Stomach smooth muscle (tissue), 2 donors: ENCODE measurements at regions not wholly inside any gene's neighbourhood (a gene's known extent, or its start where the extent isn't known, plus 50 kb on each side); places are given as distances from the start of the nearest gene placed in this dataset.

Experiments used
- H3K27ac ChIP-seq: one replicate; pipeline ENCODE4 v1.7.0; 2013; ENCODE audit warnings: mild to moderate bottlenecking, low read length, inconsistent platforms
- H3K27me3 ChIP-seq, 2 donors: one replicate each; pipeline ENCODE4 v1.7.0; 2013; ENCODE audit warnings: low read length in 2 of 2; ENCODE audit not compliant: insufficient read depth in 2 of 2, control insufficient read depth in 1 of 2
- H3K36me3 ChIP-seq, 2 donors: one replicate each; pipeline ENCODE4 v1.7.0; 2013; ENCODE audit warnings: low read length in 2 of 2; ENCODE audit not compliant: control insufficient read depth in 2 of 2, insufficient read depth in 2 of 2
- H3K4me1 ChIP-seq: one replicate; pipeline ENCODE4 v1.7.0; 2013; ENCODE audit warnings: low read length; ENCODE audit not compliant: control insufficient read depth, insufficient read depth
- H3K4me3 ChIP-seq, 2 donors: one replicate each; pipeline ENCODE4 v1.7.0; 2013; ENCODE audit warnings: low read length in 2 of 2
- H3K9ac ChIP-seq, 2 donors: one replicate each; pipeline ENCODE4 v1.7.0; 2013; ENCODE audit warnings: low read length in 2 of 2, mild to moderate bottlenecking in 1 of 2
- H3K9me3 ChIP-seq, 2 donors: one replicate each; pipeline ENCODE4 v1.7.0; 2013; ENCODE audit warnings: low read length in 2 of 2; ENCODE audit not compliant: control insufficient read depth in 2 of 2
- donor health status: healthy.
- donor health status: Pancreatic carcinoma.

DNA sequence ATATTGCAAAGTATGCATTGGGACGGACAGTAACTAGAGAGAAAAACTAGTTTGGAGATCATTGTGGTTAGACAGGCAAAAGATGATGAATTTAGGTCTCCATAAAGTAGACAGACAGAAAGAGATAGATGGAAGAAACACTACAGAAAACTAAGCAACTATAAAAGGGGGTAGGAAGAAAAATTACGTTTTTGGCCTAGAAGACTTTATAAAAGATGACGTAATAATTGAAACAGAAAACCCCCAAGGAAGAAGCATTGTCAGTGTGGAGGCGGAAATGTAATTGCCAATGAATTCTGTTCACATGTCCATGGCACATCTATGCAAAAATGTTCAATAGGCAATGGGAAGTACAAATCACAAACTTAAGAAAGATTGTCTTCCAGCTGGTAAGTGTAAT lies 1211.5 kb upstream of the ZEB2 start:
- no peak overlapping the region for H3K9ac ChIP-seq
- H3K27me3 ChIP-seq: no peaks in the 10 kb centered on the region
- H3K4me3 ChIP-seq: no peak overlapping the region
- no peaks in the 10 kb centered on the region for H3K36me3 ChIP-seq
- H3K27ac ChIP-seq: no peak overlapping the region
- H3K9me3 ChIP-seq: no peaks in the 10 kb centered on the region
- H3K4me1 ChIP-seq: no peaks in the 10 kb centered on the region

GRCh38 chr2:145729993-145730770 lies 1210.3 kb upstream of the ZEB2 start:
- no peaks in the 10 kb centered on the region for H3K9me3 ChIP-seq
- H3K9ac ChIP-seq: no peak overlapping the region
- H3K4me3 ChIP-seq: no peak overlapping the region
- no peaks in the 10 kb centered on the region for H3K27me3 ChIP-seq
- no peaks in the 10 kb centered on the region for H3K4me1 ChIP-seq
- no peak overlapping the region for H3K27ac ChIP-seq
- H3K36me3 ChIP-seq: no peaks in the 10 kb centered on the region

- no peaks in the 10 kb centered on the region for H3K4me1 ChIP-seq
- no peaks in the 10 kb centered on the region for H3K27me3 ChIP-seq
- H3K9me3 ChIP-seq: no peaks in the 10 kb centered on the region
- no peak overlapping the region for H3K27ac ChIP-seq
- no peak overlapping the region for H3K4me3 ChIP-seq
- H3K36me3 ChIP-seq: no peaks in the 10 kb centered on the region
- H3K9ac ChIP-seq: no peak overlapping the region
Measured at GRCh38 chr2:145729481-145729880, 1209.6 kb upstream of the ZEB2 start.

DNA sequence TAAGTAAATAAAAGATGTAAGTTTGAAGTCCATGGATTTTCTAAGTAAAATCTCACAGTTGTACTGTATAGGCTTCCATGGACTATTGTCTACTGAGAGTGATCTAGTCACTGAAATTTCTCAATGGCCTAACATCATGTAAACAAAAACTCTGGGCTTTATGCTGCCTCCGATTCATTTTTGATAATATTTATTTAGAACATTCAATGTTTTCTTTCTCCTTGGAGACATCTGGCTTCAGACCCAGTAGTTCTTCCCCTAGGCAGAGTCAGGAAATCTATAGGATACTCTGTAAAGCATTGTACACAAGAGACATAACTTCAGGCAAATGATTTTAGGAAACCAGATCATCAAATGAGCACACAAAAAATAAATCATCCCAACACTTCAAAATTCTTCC lies 1208.6 kb upstream of the ZEB2 start:
- no peaks in the 10 kb centered on the region for H3K27me3 ChIP-seq
- no peak overlapping the region for H3K27ac ChIP-seq
- no peaks in the 10 kb centered on the region for H3K4me1 ChIP-seq
- H3K36me3 ChIP-seq: no peaks in the 10 kb centered on the region
- no peak overlapping the region for H3K9ac ChIP-seq
- no peaks in the 10 kb centered on the region for H3K9me3 ChIP-seq
- H3K4me3 ChIP-seq: no peak overlapping the region

GRCh38 chr2:145725876-145726275 lies 1206.0 kb upstream of the ZEB2 start:
- Histone ChIP-seq H3K36me3 (no peaks in the 10 kb centered on the region), H3K27me3 (no peaks in the 10 kb centered on the region), H3K4me3 (no peak overlapping the region), H3K27ac (no peak overlapping the region), H3K9ac (no peak overlapping the region), H3K4me1 (no peaks in the 10 kb centered on the region), H3K9me3 (no peaks in the 10 kb centered on the region)

DNA sequence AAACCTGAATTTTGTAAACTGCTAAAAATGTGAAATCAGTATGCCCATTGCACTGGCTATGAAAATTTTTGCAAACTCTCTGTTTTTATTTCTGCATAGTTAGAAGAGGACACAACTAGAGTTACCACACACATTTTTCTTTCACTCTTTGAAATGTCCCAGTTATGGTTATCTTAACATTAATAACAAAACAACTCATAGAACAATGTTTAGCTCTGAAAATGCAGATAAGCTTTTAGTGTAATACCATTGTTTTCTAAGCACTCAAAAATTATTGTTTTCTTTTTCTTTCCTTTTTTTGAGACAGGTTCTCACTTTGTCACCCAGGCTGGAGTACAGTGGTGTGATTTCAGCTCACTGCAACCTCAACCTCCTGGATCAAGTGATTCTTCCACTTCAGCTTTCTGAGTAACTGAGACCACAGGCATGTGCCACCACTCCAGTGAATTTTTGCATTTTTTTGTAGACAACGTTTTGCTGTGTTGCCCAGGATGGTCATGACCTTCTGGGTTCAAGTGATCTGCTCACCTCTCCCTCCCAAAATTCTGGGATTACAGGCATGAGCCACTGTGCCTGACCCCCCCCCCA lies 1204.5 kb upstream of the ZEB2 start:
- Histone ChIP-seq H3K9ac (no peak overlapping the region), H3K36me3 (no peaks in the 10 kb centered on the region), H3K4me3 (no peak overlapping the region), H3K27ac (no peak overlapping the region), H3K9me3 (no peaks in the 10 kb centered on the region), H3K27me3 (no peaks in the 10 kb centered on the region), H3K4me1 (no peaks in the 10 kb centered on the region)

DNA sequence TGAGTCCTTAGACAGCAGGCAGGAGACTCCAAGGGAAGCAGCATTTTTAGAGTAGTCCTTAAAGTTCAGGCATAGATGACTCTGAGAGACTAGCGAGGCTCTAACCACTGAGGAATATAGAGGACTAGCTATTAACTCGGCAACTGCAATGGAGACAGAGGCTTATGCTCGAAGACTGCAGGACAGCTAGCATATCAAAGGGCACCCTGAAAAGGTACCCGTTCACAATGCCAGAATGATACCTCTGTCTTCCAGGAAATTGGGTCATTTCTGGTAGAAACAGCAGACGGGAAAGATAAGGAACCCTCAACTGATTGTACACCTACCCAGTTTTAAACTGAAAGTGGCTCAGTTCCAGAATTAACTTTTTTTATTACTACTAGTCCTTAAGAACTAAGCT lies 1204.0 kb upstream of the ZEB2 start:
- H3K27ac ChIP-seq: no peak overlapping the region
- no peaks in the 10 kb centered on the region for H3K36me3 ChIP-seq
- H3K27me3 ChIP-seq: no peaks in the 10 kb centered on the region
- no peak overlapping the region for H3K9ac ChIP-seq
- no peaks in the 10 kb centered on the region for H3K4me1 ChIP-seq
- no peaks in the 10 kb centered on the region for H3K9me3 ChIP-seq
- H3K4me3 ChIP-seq: no peak overlapping the region

GRCh38 chr2:145721681-145722080 lies 1201.8 kb upstream of the ZEB2 start:
- H3K36me3 ChIP-seq: no peaks in the 10 kb centered on the region
- H3K9me3 ChIP-seq: no peaks in the 10 kb centered on the region
- no peaks in the 10 kb centered on the region for H3K4me1 ChIP-seq
- no peak overlapping the region for H3K4me3 ChIP-seq
- no peaks in the 10 kb centered on the region for H3K27me3 ChIP-seq
- no peak overlapping the region for H3K9ac ChIP-seq
- H3K27ac ChIP-seq: no peak overlapping the region

DNA sequence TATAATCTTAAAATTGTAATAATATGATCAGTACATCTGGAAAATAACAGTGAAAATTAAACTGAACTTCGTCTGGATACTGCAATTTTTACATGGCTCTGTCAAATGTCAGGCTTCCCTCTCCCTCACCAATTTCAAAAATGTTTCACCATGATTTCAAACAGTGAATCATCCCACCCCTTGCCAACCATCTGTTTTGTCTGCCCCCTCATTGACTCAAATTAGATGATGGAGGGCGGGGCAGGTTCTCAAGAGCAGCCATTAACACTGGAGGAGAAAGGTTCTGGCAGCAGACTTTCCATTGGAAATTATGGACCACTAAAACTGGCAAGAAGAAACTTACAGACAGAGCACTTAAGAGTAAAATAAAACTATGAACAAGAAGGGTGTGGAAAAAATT lies 1195.7 kb upstream of the ZEB2 start:
- Histone ChIP-seq H3K4me1 (no peaks in the 10 kb centered on the region), H3K9me3 (no peaks in the 10 kb centered on the region)

DNA sequence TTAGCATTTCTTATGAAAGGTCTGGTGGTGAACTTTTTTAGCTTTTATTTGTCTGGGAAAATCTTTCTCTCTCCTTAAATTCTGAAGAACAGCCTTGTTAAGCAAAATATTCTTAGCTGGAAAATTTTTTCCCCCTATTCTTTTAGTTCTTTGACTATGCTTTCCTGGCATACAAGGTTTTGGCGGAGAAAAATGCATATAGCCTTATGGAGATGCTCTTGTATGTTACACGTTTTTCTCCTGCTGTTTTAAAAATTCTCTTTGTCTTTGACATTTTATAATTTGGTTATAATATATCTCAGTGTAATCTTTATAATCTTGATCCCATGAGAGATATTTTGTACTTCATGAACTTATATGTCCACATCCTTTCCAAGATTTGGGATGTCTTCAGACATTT lies 1190.4 kb upstream of the ZEB2 start:
- H3K9ac ChIP-seq: no peak overlapping the region
- no peaks in the 10 kb centered on the region for H3K36me3 ChIP-seq
- no peaks in the 10 kb centered on the region for H3K9me3 ChIP-seq
- no peaks in the 10 kb centered on the region for H3K4me1 ChIP-seq
- H3K27ac ChIP-seq: no peak overlapping the region
- H3K27me3 ChIP-seq: no peaks in the 10 kb centered on the region
- H3K4me3 ChIP-seq: no peak overlapping the region

More for the DNA sequence above, 1195.7 kb upstream of the ZEB2 start:
- no peak overlapping the region for H3K4me3 ChIP-seq
- H3K27me3 ChIP-seq: no peaks in the 10 kb centered on the region
- no peak overlapping the region for H3K27ac ChIP-seq
- H3K9ac ChIP-seq: no peak overlapping the region
- no peaks in the 10 kb centered on the region for H3K36me3 ChIP-seq

- no peak overlapping the region for H3K4me3 ChIP-seq
- no peaks in the 10 kb centered on the region for H3K27me3 ChIP-seq
- no peaks in the 10 kb centered on the region for H3K4me1 ChIP-seq
- H3K36me3 ChIP-seq: no peaks in the 10 kb centered on the region
- H3K9ac ChIP-seq: no peak overlapping the region
- H3K27ac ChIP-seq: no peak overlapping the region
- H3K9me3 ChIP-seq: no peaks in the 10 kb centered on the region
Measured at GRCh38 chr2:145702305-145702704, 1182.4 kb upstream of the ZEB2 start.
